OCI-LY7 (cell line): ENCODE measurements at regions not wholly inside any gene's neighbourhood (a gene's known extent, or its start where the extent isn't known, plus 50 kb on each side); places are given as distances from the start of the nearest gene placed in this dataset.

Experiments used
- EZH2phosphoT487 ChIP-seq: fragments of 200-600 bp; sonication (generic); IDR thresholded peaks from 2 replicates; pipeline ENCODE4 v1.6.1; 2018; ENCODE audit warnings: low read depth, borderline replicate concordance, mild to moderate bottlenecking, mixed run types, antibody characterized with exemption, low read length, moderate library complexity, mixed read lengths
- TF ChIP-seq, protein P1 (sequence below): fragments of 200-600 bp; sonication (generic); conservative IDR thresholded peaks from 2 replicates; pipeline ENCODE4 v1.5.1; 2014; ENCODE audit warnings: mild to moderate bottlenecking, antibody characterized with exemption, low read length, moderate library complexity, mixed read lengths

DNA sequence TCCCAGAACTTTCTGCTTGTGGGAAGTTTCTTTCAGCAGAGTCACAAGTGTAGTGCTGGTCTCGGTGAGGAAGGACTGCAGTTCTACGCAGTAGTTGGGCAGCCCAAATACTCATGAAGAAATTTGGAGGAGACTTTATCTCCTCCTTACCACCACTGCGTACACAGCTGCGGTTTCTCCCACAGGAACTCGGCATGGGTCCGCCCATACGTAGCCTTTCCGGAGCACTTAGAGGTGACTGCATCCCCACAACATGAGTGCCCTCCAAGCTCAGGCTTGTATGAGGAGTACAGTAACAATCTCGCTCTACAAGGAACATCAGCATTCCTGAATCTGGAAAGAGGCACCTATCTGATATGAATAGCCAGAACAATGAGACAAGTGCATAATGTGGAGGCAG is 549.2 kb upstream of the SEMA3D start:
- TF ChIP-seq, protein P1, sequence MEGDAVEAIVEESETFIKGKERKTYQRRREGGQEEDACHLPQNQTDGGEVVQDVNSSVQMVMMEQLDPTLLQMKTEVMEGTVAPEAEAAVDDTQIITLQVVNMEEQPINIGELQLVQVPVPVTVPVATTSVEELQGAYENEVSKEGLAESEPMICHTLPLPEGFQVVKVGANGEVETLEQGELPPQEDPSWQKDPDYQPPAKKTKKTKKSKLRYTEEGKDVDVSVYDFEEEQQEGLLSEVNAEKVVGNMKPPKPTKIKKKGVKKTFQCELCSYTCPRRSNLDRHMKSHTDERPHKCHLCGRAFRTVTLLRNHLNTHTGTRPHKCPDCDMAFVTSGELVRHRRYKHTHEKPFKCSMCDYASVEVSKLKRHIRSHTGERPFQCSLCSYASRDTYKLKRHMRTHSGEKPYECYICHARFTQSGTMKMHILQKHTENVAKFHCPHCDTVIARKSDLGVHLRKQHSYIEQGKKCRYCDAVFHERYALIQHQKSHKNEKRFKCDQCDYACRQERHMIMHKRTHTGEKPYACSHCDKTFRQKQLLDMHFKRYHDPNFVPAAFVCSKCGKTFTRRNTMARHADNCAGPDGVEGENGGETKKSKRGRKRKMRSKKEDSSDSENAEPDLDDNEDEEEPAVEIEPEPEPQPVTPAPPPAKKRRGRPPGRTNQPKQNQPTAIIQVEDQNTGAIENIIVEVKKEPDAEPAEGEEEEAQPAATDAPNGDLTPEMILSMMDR: no peak
- no peak for TF ChIP-seq EZH2phosphoT487
